HG03575 (cell line): ENCODE measurements at regions not wholly inside any gene's neighbourhood (a gene's known extent, or its start where the extent isn't known, plus 50 kb on each side); places are given as distances from the start of the nearest gene placed in this dataset.
"Not testable (repeated sequence)": the region's sequence is repeated elsewhere in the genome, so short reads cannot be mapped to it uniquely, and the experiment has no call there.

Source experiments
- ATAC-seq: cut with Tn5 transposase; IDR thresholded peaks from one replicate; pipeline ENCODE4 v1.9.1; 2021; ENCODE audit not compliant: unreplicated experiment, insufficient number of reproducible peaks, low FRiP score; ENCODE audit errors: extremely low read depth

DNA sequence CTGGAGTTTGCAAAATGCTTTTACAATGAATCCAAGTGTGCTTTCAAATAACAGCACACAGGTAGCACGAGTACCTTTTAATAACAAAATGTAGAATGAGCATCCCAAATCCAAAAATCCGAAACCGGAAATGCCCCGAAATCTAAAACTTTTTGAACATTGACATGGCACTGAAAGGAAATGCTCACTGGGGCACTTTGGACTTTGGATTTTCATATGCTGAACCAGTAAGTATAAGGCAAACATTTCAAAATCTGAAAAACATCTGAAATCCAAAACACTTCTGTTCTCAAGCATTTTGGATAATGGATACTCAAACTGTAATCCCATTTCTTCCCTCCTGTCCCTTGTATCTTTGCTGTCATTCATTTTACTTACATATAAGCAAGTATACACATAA is 50.1 kb downstream of the GCNT4 start:
- no peak for ATAC-seq

DNA sequence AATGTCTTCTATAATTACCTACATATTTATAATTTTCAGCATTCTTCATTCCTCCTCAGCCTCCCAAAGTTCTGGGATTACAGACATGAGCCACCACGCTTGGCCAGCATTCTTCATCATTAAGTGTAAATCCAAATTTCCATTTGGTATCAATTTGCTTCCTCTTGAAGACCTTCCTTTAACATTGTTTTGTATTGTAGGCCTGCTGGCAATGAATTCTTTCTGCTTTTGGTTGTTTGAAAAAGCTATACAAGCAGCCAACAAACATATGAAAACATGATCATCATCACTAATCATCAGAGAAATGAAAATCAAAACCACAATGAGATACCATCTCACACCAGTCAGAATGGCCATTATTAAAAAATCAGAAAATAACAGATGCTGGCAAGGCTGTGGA is 56.4 kb downstream of the GCNT4 start:
- no peak for ATAC-seq

DNA sequence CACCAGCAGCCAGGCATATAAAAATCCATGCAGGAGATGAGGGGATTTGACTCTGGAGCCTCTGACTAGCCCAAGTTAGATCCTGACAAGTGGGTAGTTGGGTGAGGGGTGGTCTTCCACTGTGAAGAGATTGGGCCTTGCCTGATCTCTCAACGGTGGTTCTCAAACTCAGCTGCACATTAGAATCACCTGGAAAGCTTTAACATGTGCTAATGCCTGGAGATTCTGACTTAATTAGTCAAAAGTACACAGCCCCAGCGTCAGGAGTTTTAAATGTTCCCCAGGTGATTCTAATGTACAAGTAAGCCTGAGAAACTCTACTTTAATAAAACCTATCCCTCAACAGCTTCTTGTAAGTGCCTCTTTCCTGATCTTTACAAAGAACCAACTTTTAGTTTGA is 57.5 kb downstream of the GCNT4 start:
- ATAC-seq = no peak

DNA sequence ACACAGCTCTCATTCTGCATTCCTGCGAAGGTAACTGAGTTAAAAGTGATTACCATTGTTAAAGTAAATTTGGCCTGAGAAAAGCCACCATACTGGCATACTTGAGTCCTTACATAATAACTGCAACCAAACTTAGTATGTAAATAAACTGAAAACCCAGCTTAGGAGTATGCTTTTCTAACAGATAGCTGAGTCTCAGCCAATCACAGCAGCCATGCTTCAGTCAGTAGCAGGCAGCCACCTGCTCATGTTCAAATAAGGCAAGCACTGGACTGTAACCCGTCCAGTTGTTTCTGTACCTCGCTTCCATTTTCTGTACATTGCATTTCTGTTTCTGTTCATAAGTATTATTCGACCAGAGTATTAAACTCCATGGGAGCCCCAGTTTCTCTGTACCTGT is 58.6 kb downstream of the GCNT4 start:
- ATAC-seq = no peak

DNA sequence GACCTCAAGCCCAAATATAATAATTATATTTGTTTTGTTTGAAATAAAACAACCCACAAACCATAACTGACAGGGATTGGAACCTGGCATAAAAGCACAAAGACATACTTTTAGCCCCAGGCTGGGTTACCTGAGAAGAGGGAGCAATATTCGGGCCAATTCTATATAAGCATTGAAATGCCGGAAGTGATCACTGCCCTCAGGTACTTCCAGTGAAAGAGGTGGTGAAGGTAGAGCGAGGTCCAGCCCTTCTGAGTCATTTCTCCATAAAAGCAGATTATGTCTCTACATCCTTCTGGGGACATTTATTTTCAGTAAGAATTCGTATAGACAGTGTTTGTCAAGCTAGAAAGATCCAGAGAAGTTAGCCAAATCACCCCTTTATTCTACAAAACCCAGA is 59.6 kb downstream of the GCNT4 start:
- no peak for ATAC-seq

DNA sequence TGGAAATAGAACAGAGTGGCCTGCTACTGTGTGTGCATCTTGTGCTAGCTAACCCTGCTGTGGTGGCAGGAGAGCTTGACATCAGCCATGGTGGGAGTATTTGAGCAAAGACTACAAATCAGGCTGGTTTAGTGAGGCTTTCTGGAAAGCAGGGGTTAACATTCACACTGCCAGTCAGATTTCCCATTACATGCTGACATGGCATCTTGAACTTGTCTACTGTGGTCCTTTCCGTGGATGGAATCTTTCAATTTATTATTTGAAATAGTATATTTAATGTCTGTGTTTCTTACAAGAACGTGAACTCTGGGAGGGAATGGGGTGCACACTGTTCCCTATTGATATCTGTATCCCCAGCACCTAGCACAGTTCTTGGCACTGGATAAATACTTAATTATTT is 60.8 kb downstream of the GCNT4 start:
- no peak for ATAC-seq

DNA sequence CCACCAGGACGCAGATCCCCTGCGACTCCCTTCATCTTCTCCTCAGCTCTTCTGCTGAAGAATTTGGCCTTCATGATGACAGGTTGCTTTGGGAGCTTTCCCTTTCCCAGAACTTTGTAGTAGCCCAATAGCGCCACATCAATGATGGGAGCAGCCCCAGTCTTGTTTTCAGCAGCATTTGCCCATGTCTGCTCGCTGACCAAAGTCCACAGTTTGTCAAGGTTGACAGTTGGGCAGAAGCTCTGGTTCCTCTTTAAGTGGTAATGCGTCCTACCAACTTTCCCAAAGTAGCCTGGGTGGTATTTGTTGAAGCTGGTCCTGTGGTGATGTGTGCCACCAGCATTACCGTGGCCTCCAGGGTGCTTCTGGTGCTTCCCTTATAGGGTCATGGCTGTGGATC is 62.2 kb downstream of the GCNT4 start:
- ATAC-seq = no peak

DNA sequence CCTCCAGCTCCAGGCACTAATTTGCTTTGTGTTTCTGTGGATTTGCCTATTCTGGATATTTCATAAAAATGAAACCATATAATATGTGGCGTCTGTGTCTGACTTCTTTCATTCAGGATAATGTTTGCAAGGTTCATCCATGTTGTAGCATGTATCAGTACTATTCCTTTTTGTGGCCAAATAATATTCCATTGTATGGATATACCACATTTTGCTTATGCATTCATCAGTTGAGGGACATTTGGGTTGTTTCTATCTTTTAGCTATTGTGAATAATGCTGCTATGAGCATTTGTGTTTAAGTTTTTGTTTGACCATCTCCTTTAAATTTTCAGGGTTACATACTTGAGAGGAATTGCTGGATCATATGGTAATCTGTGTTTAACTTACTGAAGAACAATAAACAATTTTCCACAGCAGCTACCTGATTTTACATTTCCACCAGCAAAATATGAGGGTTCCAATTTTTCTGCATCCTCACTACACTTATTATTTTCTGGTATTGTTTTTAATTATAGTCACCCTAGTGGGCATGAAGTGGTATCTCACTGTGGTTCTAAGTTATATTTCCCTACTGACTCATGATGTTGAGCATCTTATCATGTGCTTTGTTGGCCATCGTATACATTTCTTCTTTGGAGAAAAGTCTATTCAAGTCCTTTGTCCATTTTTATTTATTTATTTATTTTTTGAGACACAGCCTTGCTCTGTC is 63.9 kb downstream of the GCNT4 start:
- ATAC-seq = no peak

DNA sequence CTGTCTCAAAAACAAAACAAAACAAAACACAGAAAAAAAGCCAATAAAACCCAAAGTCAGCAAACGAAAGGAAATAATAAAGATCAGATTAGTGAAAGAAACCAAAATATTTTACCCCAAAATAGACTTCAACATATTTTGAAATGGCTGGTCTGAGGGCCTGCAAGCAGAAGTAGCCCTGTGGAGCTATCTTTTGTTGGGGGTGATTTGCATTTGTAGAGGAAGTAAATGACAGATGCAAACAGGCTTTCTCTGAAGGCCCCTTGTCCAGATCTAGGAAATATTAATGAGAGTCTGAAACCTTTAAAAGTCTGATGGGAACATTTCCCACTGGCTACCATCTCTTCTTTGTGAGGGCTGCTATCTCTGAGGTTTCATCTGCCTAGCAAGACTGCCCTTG is 74.0 kb downstream of the GCNT4 start:
- no peak for ATAC-seq

DNA sequence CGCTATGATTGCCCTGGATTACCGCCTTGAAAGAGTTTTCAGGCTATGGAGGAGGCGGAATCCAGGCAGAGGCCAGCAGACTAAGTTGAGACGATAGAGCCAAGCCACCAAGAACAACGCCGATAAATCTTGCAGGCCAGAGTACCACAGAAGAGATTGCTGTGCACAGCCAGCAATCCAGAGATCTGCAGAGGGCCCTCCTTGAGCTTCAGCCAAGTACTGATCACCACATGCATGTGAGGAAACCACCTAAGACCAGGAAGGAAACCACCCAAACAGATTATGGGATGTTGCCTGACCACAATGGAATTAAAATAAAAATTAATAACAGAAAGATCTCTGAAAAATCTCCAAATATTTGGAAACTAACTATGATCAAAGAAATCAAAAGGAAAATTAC is 74.9 kb downstream of the GCNT4 start:
- no peak for ATAC-seq

DNA sequence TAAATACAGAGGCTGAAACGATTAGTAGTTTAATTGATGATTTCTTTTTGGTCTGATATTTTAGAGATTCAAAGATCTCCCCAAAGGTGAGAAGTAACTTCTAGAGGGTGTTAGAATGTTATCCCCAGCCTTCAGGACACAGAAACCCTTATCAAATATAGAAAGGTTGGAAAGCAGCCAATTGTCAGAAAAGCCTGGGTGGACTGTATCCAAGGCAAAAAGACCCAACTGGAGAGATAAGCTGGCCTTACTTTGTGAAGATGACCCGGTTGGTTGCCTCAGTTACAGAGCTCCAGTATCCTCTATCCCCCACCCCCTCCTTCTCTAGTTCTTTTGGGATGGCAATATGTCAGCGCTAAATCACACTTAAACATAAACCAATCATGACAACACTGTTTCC is 75.7 kb downstream of the GCNT4 start:
- ATAC-seq = no peak

DNA sequence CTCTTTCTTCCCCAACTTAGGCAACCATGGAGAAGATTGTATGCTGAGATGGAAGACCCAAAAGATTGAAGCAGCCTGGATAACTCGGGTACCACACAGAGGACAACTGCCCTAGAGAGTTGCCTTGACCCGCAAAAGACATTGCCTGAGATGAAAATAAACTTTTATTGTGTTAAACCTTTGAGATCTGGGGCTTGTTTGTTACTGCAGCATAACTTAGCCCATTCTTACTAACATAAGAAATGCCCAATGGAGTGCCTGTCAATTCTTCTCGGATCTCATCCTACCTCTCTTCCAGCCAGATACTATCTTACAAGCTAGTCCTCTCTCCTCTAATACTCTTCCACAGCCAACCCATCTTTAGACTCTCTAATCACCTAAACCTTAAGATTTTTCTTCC is 76.8 kb downstream of the GCNT4 start:
- no peak for ATAC-seq

DNA sequence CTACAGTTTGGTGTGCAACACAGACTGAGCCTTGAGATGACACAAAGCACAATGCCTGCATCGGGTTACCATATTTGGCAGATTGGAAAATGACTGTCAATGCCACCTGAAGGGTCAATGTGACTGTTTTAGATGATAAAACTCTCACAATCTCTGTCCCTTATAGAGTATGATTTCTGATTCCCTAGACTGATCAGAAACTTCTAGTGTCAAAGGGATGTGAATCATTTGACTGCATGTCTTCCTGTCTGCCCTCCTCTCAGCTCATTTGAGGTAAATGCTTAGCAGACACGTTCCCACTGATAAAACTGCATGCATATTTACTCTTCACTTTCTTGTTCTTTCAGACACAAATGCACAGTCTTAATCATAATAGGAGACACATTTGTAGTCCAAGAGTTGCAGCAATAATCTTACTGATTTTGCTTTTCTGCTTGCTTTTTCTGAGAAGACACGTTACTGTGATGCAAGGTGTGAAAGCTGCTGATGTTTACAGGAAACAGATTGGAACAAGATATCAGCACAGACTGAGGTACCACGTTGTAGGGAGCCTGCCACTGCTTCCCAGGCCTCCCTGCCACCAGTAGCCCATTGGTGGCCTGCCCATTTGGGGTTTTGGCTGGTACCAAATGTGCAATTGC is 77.8 kb downstream of the GCNT4 start:
- ATAC-seq = no peak

DNA sequence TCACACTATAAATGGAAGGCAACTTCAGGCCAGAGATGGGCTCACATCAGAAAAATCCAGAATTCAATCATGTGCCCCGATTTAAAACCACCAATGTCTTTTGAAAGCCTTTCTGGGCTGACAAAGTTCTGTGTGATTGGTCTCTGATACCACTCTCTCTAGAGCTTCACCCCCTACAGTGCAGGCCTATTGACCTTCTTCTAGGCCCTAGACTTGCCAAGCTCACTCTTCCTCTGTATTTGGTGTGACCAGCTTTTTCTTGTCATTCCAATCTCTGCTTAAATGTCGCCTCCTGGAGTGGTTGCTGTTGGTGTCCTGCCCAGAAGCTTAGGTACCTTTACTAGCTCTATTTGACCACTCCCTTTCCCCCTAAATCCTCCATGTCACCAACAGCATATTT is 78.7 kb downstream of the GCNT4 start:
- ATAC-seq = no peak

DNA sequence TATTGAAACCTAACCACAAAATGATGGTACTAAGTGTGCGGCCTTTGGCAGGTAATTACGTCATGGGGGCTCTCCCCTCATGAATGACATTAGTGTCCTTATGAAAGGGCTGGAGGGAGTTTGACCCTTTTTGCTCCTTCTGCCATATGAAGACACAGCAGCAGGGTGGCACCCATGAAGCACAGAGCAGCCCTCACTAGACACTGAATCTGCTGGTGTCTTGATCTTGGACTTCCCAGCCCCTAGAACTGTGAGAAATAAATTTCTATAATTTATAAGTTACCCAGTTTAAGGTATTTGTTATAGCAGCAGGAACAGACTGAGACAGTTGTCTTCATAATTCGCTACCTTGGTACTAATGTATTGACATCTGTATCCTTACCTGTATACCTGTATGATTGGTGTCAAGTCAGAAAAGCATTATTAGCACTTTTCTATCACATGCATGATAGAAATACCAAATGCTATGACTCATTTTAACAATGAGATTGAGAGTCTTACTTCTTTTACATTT is 80.4 kb downstream of the GCNT4 start:
- no peak for ATAC-seq

DNA sequence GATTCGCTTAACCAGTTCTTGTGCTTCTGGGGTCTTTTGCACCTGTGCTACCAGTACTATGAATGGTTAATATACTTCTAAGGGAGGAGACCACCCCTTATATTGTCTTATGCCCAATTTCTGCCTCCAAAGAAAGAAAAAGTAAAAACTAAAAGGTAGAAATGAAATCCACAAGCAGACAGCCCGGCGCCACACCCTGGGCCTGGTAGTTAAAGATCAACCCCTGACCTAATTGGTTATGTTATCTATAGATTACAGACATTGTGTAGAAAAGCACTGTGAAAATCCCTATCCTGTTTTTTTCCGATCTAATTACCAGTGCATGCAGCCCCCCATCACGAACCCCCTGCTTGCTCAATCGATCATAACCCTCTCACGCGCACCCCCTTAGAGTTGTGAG is 81.5 kb downstream of the GCNT4 start:
- ATAC-seq = not testable (repeated sequence)

DNA sequence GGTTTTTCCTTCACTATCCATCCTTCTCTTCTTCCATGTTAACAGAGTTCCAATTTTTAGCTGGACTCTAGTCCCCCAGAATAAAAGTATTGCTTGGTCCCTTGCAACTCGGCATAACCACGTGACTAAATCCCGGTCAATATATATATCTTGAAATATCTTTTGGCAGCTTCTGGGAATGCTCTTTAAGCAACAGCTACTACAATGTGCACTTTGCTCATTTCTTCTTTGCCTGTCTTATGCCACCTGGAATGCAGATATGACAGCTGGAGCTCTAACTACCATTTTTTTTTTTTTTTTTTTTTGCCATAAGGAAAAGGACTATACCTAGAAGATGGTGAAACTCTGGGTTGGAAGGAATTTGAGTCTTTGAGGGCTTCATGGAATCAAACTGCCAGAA is 82.6 kb downstream of the GCNT4 start:
- no peak for ATAC-seq

DNA sequence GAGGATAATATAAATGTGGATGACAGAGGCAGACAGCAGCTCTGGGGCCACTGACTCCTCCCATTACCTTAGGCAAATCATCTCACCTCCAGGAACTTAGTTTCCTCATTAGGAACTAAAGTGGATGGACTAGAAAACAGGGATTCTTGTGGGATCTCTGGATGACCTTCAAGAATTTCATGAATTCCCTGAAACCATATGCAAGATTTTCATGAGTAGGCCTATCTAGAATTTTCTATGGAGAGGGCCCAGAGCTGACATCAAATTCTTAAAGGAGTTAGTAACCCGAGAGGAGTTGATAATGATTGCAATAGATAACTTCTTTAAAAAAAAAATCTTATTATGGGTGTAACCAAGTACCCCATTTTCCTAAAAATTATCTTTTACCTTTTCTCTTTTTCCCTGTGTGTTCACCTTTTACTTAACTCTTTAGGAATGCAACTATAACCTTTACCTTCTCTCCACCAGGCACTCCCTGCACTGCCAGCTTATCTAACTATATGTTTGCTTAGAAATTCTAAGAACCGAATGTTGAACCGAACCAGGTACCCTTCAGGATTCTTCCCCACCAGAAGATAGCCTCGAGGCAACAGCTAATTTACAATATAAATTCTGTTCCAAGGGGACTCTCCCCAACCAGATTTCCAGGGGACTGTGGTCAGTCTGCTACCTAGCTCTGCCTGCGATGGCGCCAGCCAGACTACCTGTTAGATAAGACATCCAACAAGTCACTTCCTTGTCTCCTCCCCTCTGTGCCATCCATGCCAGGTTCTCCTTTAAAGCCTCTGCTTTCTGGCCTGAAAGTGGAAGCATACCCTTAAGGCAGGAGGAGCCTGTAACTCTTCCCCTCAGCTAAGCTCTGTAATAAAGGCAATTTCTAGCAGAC is 86.0 kb downstream of the GCNT4 start:
- ATAC-seq = no peak

DNA sequence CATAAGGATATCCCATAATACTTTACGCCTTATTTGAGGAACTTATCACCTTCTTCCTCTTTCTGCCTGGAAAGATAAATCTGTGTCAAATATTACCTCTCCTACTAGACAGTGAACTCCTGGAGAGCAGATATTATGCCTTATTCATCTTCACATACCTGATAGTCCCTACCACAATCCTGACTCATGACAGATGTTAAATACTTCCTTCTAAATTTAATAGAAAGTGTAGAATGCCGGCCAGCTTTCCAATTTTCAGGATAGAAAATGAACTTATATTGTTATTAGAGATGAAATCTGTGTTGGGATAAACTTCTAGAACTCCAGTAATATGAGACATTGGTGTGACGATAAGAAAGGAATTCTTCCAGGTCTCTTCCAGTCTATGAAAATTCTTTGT is 89.0 kb downstream of the GCNT4 start:
- no peak for ATAC-seq

DNA sequence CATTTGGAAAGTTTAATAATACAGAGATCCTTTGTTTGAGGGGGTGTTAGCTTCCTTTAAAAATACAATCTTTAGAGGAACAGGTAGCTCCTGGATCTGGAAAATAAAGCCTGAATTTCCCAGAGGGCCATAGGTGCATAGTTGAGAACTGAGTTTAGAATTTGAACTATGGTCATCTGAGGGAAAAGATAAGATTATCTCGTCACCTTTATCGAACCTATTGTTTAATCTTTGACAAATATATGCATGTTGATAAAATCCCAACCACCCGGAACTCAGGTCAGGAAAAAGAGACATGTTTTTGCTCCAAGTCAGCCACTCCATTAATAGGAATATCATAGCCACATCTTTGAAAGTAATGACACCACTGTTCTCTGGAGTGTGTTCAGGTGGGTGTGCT is 91.7 kb upstream of the FAM169A start:
- ATAC-seq = no peak
